Activated CD4-positive, CD25-positive, alpha-beta regulatory T cell treated with anti-CD3 and anti-CD28 coated beads, Interleukin-2, amount 50 U/mL, for 16 hours (primary cell): ENCODE measurements at regions not wholly inside any gene's neighbourhood (a gene's known extent, or its start where the extent isn't known, plus 50 kb on each side); places are given as distances from the start of the nearest gene placed in this dataset.

Experiments used
- DNase-seq: peaks from one replicate; pipeline ENCODE4 v3.0.0-alpha.2; 2020; ENCODE audit warnings: low read depth, low spot score

- no peak for DNase-seq
These were observed 347.0 kb upstream of the SLC30A5 start for GRCh38 chr5:68746643-68747420.

DNA sequence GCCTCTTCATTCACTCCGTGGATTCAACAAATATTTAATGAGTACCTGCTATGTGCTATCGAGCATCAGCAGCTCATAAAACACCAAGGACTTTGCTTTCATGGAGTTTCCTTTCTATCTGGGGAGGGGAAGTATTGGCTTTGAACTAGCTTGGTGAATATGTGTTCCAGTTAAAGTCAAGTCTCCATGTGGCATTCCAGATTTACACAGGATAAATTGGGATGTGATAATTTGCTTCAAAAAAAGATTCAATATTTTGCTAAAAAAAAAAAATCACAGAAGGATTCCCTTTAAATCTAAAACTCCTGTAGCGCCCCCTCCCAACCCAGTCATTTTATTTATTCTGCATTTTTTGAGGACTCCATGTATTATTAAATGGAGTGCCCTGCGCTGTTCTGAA lies 346.3 kb upstream of the SLC30A5 start:
- no peak for DNase-seq

- DNase-seq, result no peak
These were observed 345.7 kb upstream of the SLC30A5 start for GRCh38 chr5:68748101-68748500.

GRCh38 chr5:68749077-68749476 lies 344.7 kb upstream of the SLC30A5 start:
- DNase-seq, result no peak

DNA sequence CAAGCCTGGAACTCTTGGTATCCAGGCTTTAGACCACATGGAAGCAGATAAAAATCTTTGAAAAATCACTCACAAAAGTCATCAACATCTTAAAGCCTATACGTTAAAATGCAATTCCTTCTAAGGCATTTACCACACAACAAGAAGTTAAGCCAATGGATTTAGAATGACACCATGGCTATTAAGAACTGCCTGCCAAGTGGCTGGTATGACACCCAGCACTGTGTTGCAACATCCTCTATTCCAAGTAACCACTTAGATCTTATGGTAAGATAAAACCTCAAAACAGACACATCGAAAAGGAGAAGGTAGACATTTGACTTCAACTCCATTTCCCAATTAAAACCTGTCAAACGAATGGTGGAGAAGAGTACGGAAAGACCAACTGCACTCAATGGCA lies 344.2 kb upstream of the SLC30A5 start:
- no peak for DNase-seq

GRCh38 chr5:68751661-68752060 lies 342.2 kb upstream of the SLC30A5 start:
- DNase-seq, result no peak

- DNase-seq, result no peak
These were observed 339.3 kb upstream of the SLC30A5 start for GRCh38 chr5:68754536-68754935.

GRCh38 chr5:68755293-68755692 lies 338.5 kb upstream of the SLC30A5 start:
- no peak for DNase-seq

DNA sequence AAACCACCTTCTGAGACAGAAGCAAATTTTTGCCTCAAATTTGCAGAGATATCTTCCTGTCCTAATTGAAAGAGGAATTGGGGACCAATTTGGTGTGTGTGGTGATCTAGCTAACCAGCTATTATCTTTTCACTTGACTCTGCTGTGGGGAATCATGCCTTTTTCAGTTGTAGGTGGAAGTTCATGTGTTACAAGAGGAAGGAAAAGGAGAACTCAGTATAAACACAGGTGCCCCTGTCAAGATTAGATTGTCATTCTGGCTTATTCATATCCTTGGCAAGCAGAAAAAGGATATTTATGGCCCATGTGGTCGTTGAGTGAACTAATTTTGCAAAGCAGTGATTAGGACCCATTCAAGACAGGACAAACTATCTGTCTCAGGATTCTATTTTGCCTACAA lies 336.8 kb upstream of the SLC30A5 start:
- no peak for DNase-seq

- no peak for DNase-seq
These were observed 336.1 kb upstream of the SLC30A5 start for GRCh38 chr5:68757626-68758212.

DNA sequence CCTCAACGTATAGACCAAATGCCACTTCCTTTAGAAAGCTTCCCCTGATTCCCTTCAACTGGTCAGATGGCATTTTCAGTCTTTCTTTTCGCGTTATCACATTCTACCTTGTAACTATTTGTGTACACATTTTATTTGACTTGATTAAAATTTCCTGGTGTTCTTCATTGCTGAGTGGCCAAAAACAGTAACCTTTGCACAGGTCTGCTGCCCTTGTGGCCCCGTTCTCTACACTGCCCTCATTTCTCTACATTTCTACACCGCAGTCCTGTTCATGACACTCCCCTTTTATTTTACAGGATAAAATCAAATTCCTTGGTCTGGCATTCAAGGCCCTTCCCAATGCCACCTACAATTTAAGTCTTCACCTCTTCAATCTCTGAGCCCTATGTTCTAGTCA lies 334.2 kb upstream of the SLC30A5 start:
- DNase-seq, result no peak

DNA sequence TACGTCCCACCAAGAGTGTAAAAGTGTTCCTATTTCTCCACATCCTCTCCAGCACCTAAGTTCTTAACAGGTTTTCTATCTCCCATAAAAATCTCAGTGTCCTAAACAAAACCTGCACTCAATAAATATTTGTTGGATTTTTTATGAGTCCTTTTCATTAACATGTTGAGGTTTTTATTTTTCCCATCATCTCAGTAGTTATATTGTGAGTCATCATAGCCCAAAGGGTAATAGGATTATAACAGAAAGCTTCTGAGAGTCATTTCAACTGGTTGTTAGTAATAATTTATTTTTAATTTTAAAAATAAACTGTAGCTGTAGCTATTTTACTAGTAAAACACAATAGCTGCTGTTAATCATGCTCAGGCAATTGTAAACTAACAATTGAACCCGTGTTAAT lies 331.6 kb upstream of the SLC30A5 start:
- DNase-seq, result no peak

DNA sequence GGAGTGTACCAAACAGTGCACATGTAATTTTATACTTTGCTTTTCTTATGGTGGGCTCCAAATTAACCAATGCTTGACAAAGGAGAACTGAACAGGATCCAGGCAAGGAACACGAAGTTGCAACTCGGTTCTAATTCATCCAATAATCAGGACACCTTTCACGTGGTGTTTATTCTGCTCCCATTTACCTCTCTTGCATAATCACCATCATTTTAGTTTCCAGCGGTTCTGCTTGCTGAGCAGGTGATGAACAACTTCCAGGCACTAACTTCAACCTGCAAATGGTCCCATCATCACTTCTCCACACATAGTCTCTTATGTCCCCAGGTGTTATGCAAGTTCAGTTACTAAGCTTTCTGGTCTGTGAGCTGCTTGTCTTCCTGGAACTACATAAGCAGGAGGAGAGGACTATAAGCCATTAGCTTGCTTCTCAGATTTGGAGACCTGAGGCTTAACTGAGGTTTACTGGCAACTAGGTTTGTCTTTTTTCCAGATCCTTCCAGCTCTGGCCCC lies 326.8 kb upstream of the SLC30A5 start:
- DNase-seq, result no peak

DNA sequence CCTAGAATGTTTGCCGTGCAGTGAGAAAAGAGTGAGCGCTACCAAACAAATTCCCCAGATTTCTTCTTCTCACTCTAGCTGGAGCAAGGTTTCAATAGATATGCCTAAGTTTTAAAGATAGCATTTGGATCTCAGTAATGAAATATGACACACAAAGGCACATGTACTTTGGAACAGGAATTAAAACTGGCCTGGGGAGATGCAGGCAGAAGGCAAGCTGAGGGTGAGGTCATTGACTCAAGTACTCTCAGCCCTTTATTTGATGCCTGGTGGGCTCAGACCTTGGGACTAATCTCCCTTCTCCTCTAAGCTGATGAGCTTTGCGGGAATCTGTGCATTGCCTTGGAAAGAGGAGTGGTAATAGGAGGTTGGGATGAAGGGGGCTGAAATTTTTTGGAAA lies 323.3 kb upstream of the SLC30A5 start:
- no peak for DNase-seq

- DNase-seq, result no peak
These were observed 322.6 kb upstream of the SLC30A5 start for GRCh38 chr5:68771221-68771620.

DNA sequence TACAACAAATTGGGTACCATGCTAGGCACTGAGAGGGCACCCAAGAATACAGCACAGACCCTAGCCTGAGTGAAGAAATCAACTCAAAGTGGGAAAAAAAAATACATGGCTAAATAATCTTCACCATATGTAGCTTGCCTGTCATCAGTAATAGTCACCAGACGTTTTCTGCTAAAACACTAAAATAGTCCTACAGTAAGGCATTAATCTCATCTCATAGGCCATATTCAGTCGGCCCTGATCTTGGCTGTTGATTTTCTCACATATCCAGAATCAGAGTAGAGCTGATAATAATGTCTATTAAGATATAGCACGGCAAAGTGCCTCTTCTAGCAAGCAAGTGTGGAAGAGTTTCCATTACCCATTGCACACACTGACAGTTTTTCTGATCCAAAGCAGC lies 322.1 kb upstream of the SLC30A5 start:
- no peak for DNase-seq

DNA sequence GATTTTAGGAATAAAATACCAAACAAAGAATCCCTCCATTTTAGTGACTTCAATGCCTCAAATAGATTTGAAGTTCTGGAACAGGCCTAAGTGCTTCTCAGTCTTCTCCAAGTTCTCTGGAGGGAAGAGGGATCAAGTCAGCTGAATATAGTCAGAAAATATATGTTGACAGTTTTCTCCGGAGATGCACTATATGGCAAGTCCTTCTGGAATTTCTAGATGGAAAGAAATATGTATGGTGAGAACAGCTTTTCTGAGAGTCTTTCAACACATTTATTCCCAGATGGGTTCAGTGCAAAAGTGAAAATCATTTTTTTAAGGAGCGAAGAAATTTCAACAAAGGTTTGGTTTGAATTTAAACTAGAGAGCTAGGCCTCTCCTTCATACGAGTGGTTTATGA lies 317.4 kb upstream of the SLC30A5 start:
- no peak for DNase-seq

DNA sequence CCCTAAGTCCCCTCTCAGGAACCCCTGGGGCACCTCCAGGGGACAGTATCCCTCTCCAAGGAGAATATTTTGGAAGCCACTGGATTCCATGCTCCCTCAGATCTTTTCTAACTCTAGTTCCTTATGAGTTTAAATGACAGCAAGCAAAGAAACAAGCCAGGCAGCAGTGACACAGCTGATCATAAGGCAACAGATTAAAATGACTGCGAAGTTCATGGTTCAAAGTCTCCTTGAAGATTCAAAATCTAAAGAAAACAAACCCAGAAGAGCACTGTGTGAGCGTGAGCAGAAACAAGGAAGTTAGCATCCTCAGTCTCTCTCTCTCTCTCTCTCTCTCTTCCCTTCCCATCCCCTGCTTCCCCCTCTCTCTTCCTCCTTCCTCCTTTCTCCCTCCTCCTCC lies 316.7 kb upstream of the SLC30A5 start:
- no peak for DNase-seq

- DNase-seq, result no peak
These were observed 315.3 kb upstream of the SLC30A5 start for GRCh38 chr5:68778484-68778883.

- DNase-seq, result no peak
These were observed 313.4 kb upstream of the SLC30A5 start for GRCh38 chr5:68780299-68780955.

GRCh38 chr5:68793074-68793473 lies 300.7 kb upstream of the SLC30A5 start:
- no peak for DNase-seq

DNA sequence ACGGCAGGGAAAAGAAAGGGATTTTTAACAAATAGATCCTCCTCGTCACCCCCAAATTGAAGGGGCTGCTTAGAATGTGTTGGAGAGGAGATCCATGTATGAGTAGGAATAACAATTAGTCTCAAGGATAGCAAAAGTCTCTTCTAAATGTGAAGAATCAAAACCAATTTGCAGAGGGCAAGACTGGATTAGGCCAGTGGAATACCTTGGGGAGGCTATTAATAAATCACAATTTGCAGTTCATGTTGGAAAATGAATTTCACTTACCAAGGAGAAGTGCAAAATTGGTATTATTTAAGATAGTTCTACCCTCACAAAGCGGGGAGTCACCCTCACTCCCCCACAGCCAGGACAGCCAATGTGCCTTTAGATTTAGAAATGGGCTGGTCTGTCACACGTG lies 299.8 kb upstream of the SLC30A5 start:
- no peak for DNase-seq

DNA sequence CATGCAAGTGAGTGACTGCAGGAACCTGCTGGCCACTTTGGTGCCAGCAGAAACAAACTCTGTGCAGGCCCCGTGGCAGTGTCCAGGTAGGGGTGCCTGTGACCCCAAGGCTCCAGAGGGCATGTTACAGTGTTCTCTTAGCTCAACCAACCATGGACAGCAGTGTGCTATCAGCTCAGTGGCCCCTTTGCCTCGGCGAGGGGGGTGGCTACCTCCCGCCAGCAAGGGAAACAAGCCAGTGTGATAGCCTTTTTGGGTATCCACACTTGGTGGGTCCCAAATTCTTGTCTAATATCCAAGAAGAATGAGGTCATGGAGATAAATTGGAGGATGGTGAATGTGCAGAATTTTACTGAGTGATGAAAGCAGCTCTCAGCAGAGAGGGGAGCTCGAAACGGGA lies 298.6 kb upstream of the SLC30A5 start:
- DNase-seq, result no peak
